Activated CD8-positive, alpha-beta memory T cell treated with anti-CD3 and anti-CD28 coated beads, Interleukin-2, amount 50 U/mL, for 1 hour (primary cell): ENCODE measurements at regions not wholly inside any gene's neighbourhood (a gene's known extent, or its start where the extent isn't known, plus 50 kb on each side); places are given as distances from the start of the nearest gene placed in this dataset.

Experiments
- DNase-seq: peaks from one replicate; pipeline ENCODE4 v3.0.0-alpha.2; 2020; ENCODE audit errors: extremely low read depth

GRCh38 chr2:129610766-129611165 is 368.7 kb upstream of the RAB6C start:
- no peak for DNase-seq

GRCh38 chr2:129611471-129611870 is 368.0 kb upstream of the RAB6C start:
- DNase-seq = no peak

GRCh38 chr2:129619471-129619870 is 360.0 kb upstream of the RAB6C start:
- DNase-seq = no peak

GRCh38 chr2:129620411-129620810 is 359.1 kb upstream of the RAB6C start:
- DNase-seq = no peak

- DNase-seq = no peak
These were observed 355.7 kb upstream of the RAB6C start for GRCh38 chr2:129623783-129624182.

- no peak for DNase-seq
These were observed 352.0 kb upstream of the RAB6C start for GRCh38 chr2:129627437-129627836.

GRCh38 chr2:129636692-129637091 is 342.8 kb upstream of the RAB6C start:
- no peak for DNase-seq

GRCh38 chr2:129641371-129641770 is 338.1 kb upstream of the RAB6C start:
- no peak for DNase-seq

- DNase-seq = no peak
These were observed 336.9 kb upstream of the RAB6C start for GRCh38 chr2:129642526-129643043.

- DNase-seq = no peak
These were observed 334.1 kb upstream of the RAB6C start for GRCh38 chr2:129645335-129645734.

- no peak for DNase-seq
These were observed 333.4 kb upstream of the RAB6C start for GRCh38 chr2:129646107-129646506.

- DNase-seq = no peak
These were observed 326.2 kb upstream of the RAB6C start for GRCh38 chr2:129653246-129653645.

- no peak for DNase-seq
These were observed 325.1 kb upstream of the RAB6C start for GRCh38 chr2:129654331-129654730.

- no peak for DNase-seq
These were observed 323.3 kb upstream of the RAB6C start for GRCh38 chr2:129656081-129656598.

- no peak for DNase-seq
These were observed 321.0 kb upstream of the RAB6C start for GRCh38 chr2:129658430-129658829.

GRCh38 chr2:129661935-129662334 is 317.5 kb upstream of the RAB6C start:
- no peak for DNase-seq

GRCh38 chr2:129667577-129667976 is 311.9 kb upstream of the RAB6C start:
- no peak for DNase-seq

- no peak for DNase-seq
These were observed 306.9 kb upstream of the RAB6C start for GRCh38 chr2:129672521-129672920.

- DNase-seq = no peak
These were observed 306.2 kb upstream of the RAB6C start for GRCh38 chr2:129673234-129673633.

- no peak for DNase-seq
These were observed 305.4 kb upstream of the RAB6C start for GRCh38 chr2:129673847-129674711.

GRCh38 chr2:129678751-129679150 is 300.7 kb upstream of the RAB6C start:
- no peak for DNase-seq

GRCh38 chr2:129681788-129682187 is 297.7 kb upstream of the RAB6C start:
- no peak for DNase-seq
